Ishikawa (cell line): ENCODE measurements at regions not wholly inside any gene's neighbourhood (a gene's known extent, or its start where the extent isn't known, plus 50 kb on each side); places are given as distances from the start of the nearest gene placed in this dataset.

Source experiments
- CEBPB ChIP-seq: IDR thresholded peaks from 2 replicates; pipeline ENCODE4 v1.6.1; 2012
- CREB1 ChIP-seq: IDR thresholded peaks from 2 replicates; pipeline ENCODE4 v1.6.1; 2012; ENCODE audit warnings: low read depth
- EGR1 ChIP-seq: IDR thresholded peaks from 2 replicates; pipeline ENCODE4 v1.6.1; 2012
- EP300 ChIP-seq: IDR thresholded peaks from 2 replicates; pipeline ENCODE4 v1.6.1; 2012; ENCODE audit warnings: borderline replicate concordance
- FOXM1 ChIP-seq: IDR thresholded peaks from 2 replicates; pipeline ENCODE4 v1.6.1; 2012; ENCODE audit warnings: low read depth, borderline replicate concordance
- NFIC ChIP-seq: IDR thresholded peaks from 2 replicates; pipeline ENCODE4 v1.6.1; 2012
- RAD21 ChIP-seq: IDR thresholded peaks from 2 replicates; pipeline ENCODE4 v1.6.1; 2012; ENCODE audit warnings: low read depth
- TAF1 ChIP-seq: IDR thresholded peaks from 2 replicates; pipeline ENCODE4 v1.6.1; 2012; ENCODE audit warnings: low read depth, mild to moderate bottlenecking
- TCF12 ChIP-seq: IDR thresholded peaks from 2 replicates; pipeline ENCODE4 v1.6.1; 2012; ENCODE audit warnings: low read depth
- TEAD4 ChIP-seq: IDR thresholded peaks from 2 replicates; pipeline ENCODE4 v1.6.1; 2012
- YY1 ChIP-seq: IDR thresholded peaks from 2 replicates; pipeline ENCODE4 v1.6.1; 2012; ENCODE audit warnings: low read depth
- ZBTB7A ChIP-seq: IDR thresholded peaks from 2 replicates; pipeline ENCODE4 v1.6.1; 2012; ENCODE audit warnings: low read depth
- TF ChIP-seq, protein P1 (sequence below): IDR thresholded peaks from 2 replicates; pipeline ENCODE4 v1.6.1; 2012
- TF ChIP-seq, protein P2 (sequence below): IDR thresholded peaks from 2 replicates; pipeline ENCODE4 v1.6.1; 2012; ENCODE audit warnings: low read depth, mild to moderate bottlenecking
- TF ChIP-seq, protein P3 (sequence below): IDR thresholded peaks from 2 replicates; pipeline ENCODE4 v1.6.1; 2012

DNA sequence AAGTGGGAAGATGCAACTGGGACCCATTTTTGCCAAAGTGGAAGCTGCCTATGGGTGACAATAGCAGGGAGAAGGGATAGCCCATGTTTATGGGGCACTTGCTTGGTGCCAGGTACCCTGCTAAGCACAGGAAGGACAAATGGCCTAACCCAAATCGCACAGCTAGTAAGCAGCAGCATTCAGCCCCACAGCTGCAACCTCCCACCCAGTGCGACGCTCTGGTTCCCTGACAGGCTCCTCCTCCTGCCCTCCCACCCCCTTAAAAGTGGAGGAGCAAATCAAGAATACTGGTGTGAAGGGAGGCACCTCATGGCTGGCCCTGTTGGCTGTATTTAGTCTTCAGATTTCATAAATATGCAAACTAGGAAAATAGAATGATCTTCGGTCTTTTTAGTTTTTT lies 76.2 kb downstream of the RIN2 start:
- TF ChIP-seq EP300, result no peak
- TF ChIP-seq CEBPB, result no peak
- TF ChIP-seq FOXM1, result no peak
- TF ChIP-seq, protein P1, sequence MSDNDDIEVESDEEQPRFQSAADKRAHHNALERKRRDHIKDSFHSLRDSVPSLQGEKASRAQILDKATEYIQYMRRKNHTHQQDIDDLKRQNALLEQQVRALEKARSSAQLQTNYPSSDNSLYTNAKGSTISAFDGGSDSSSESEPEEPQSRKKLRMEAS, result no peak
- no peak for TF ChIP-seq CREB1
- TF ChIP-seq EGR1, result no peak
- TF ChIP-seq NFIC, result no peak
- TF ChIP-seq TAF1, result no peak

DNA sequence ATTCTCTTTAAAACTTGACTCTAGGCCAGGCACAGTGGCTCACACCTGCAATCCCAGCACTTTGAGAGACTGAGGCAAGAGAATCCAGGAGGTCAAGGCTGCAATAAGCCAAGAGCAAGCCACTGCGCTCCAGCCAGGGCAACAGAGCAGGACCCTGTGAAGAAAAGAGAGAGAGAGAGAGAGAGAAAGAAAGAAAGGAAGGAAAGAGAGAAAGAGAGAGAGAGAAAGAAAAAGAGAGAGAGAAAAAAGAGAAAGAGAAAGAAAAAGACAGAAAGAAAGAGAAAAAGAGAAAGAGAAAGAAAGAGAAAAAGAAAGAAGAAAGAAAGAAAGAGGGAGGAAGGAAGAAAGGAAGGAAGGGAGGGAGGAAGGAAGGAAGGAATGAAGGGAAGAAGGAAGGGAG lies 76.7 kb downstream of the RIN2 start:
- no peak for TF ChIP-seq EP300
- TF ChIP-seq FOXM1, result no peak
- TF ChIP-seq TEAD4, result no peak
- TF ChIP-seq EGR1, result no peak
- no peak for TF ChIP-seq CEBPB
- no peak for TF ChIP-seq YY1
- TF ChIP-seq, protein P2, sequence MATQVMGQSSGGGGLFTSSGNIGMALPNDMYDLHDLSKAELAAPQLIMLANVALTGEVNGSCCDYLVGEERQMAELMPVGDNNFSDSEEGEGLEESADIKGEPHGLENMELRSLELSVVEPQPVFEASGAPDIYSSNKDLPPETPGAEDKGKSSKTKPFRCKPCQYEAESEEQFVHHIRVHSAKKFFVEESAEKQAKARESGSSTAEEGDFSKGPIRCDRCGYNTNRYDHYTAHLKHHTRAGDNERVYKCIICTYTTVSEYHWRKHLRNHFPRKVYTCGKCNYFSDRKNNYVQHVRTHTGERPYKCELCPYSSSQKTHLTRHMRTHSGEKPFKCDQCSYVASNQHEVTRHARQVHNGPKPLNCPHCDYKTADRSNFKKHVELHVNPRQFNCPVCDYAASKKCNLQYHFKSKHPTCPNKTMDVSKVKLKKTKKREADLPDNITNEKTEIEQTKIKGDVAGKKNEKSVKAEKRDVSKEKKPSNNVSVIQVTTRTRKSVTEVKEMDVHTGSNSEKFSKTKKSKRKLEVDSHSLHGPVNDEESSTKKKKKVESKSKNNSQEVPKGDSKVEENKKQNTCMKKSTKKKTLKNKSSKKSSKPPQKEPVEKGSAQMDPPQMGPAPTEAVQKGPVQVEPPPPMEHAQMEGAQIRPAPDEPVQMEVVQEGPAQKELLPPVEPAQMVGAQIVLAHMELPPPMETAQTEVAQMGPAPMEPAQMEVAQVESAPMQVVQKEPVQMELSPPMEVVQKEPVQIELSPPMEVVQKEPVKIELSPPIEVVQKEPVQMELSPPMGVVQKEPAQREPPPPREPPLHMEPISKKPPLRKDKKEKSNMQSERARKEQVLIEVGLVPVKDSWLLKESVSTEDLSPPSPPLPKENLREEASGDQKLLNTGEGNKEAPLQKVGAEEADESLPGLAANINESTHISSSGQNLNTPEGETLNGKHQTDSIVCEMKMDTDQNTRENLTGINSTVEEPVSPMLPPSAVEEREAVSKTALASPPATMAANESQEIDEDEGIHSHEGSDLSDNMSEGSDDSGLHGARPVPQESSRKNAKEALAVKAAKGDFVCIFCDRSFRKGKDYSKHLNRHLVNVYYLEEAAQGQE, result no peak
- TF ChIP-seq, protein P3, sequence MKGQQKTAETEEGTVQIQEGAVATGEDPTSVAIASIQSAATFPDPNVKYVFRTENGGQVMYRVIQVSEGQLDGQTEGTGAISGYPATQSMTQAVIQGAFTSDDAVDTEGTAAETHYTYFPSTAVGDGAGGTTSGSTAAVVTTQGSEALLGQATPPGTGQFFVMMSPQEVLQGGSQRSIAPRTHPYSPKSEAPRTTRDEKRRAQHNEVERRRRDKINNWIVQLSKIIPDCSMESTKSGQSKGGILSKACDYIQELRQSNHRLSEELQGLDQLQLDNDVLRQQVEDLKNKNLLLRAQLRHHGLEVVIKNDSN, result no peak
- no peak for TF ChIP-seq RAD21
- TF ChIP-seq CREB1, result no peak

DNA sequence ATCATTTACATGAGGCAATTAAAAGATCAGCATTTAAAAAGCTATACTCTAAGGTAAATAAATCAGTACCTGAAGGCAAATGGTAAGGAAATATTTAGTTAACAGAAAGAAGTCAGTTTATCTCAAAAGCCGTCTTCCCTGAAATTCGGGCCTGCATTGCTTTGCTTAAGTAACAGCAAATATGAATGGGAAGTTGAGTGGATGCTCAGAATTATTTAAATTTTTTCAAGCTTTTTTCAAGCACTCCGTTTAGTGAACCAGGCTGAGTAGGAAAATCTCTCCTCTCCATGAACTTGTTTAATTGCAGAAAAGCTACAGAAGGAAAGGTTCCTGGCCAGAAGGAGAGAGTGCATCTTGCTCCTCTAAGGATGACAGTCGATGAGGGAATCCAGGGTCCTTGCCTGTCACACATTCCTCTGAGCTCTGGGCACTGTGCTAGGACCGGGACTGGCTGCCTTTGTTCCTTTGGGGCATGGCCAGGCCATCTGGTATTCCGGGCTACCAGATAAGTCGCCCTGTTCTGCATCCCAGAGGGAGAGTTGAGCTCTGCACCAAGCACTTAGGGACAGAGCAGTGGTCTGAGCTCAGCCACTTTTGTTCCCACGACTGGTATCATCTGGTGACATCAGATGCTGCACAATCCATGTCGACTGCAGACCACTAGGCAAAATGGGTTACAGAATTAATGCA lies 77.6 kb downstream of the RIN2 start:
- no peak for TF ChIP-seq RAD21
- TF ChIP-seq EP300, result no peak
- no peak for TF ChIP-seq TEAD4
- no peak for TF ChIP-seq CREB1
- no peak for TF ChIP-seq TCF12
- TF ChIP-seq YY1, result no peak
- no peak for TF ChIP-seq FOXM1
- no peak for TF ChIP-seq ZBTB7A
- no peak for TF ChIP-seq EGR1
- TF ChIP-seq, protein P3, result no peak
- TF ChIP-seq, protein P1, result no peak
- TF ChIP-seq, protein P2, result no peak

DNA sequence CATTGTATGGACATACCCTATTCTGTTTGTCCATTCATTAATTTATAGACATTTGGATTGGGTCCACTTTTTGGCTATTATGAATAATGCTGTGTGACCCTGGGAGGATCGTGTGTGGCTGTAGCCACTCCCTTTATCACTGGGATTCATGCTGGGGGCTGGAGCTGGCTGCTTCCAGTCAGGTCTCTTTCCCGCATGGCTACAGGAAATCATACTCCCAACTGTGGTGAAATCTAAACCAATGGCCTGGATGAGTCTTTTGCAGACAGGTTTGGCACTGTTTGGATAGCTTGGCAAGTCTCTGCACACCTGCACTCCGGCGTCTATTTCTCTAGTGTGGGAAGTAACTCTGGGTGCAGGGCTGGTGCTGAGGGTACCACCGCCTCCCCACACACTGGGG lies 80.4 kb downstream of the RIN2 start:
- TF ChIP-seq CEBPB (no peak), NFIC (no peak), EP300 (no peak), CREB1 (no peak), YY1 (no peak), TEAD4 (no peak)
- TF ChIP-seq, protein P2, result no peak

DNA sequence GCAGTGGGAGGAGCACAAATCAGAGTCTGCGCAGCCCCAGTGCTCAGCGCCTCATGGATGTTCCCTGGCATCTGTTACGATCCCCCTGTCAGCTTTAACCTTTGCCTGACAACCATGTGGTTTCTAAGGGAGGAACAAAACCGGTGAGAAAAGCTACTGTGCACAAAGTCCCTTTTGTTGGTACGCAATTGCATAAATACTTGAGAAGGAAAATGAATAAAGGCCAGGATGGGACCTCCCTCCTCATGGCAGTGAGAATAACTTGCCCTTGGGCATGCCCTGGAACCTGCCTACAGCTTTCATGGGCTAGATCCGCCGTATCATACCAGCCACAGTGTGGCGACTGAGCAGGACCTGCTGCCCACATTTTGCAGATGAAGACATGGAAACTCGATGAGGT lies 81.0 kb downstream of the RIN2 start:
- TF ChIP-seq EGR1, result no peak
- TF ChIP-seq TCF12, result no peak
- TF ChIP-seq YY1, result no peak
- TF ChIP-seq, protein P1, result no peak
- no peak for TF ChIP-seq TEAD4
- no peak for TF ChIP-seq CEBPB
- TF ChIP-seq TAF1, result no peak
- no peak for TF ChIP-seq RAD21
- TF ChIP-seq ZBTB7A, result no peak
- TF ChIP-seq CREB1, result no peak
- TF ChIP-seq NFIC, result no peak
- TF ChIP-seq, protein P2, result no peak
- TF ChIP-seq FOXM1, result no peak
- TF ChIP-seq, protein P3, result no peak
